K562 (cell line): ENCODE measurements at regions not wholly inside any gene's neighbourhood (a gene's known extent, or its start where the extent isn't known, plus 50 kb on each side); places are given as distances from the start of the nearest gene placed in this dataset.

Source experiments
- ELK1 ChIP-seq: sonication (generic); formaldehyde crosslinking; IDR thresholded peaks from 2 replicates; pipeline ENCODE4 v1.8.1; 2022; ENCODE audit warnings: missing genetic modification reagents
- GTF2B ChIP-seq: IDR thresholded peaks from 2 replicates; pipeline ENCODE4 v1.6.1; 2011; ENCODE audit not compliant: insufficient read length; ENCODE audit errors: extremely low read depth
- KAT8 ChIP-seq: fragments of 450-650 bp; IDR thresholded peaks from 2 replicates; pipeline ENCODE4 v1.6.1; 2016; ENCODE audit warnings: low read depth, mild to moderate bottlenecking
- MGA ChIP-seq: fragments of 450-650 bp; IDR thresholded peaks from 2 replicates; pipeline ENCODE4 v1.6.1; 2016; ENCODE audit warnings: mild to moderate bottlenecking, moderate library complexity
- ZHX1 ChIP-seq: fragments of 150-350 bp; conservative IDR thresholded peaks from 2 replicates; pipeline ENCODE4 v1.6.1; 2014; ENCODE audit warnings: low read length

GRCh38 chr3:36197151-36197550, 183.2 kb upstream of the STAC start:
- TF ChIP-seq ELK1 (CRISPR knock-in tag) (no peak), ZHX1 (no peak), MGA (no peak), GTF2B (no peak), KAT8 (no peak)
